Stimulated activated CD8-positive, alpha-beta memory T cell treated with anti-CD3 and anti-CD28 coated beads, Interleukin-4, amount 100 ng/mL, for 48 hours (primary cell): ENCODE measurements at regions not wholly inside any gene's neighbourhood (a gene's known extent, or its start where the extent isn't known, plus 50 kb on each side); places are given as distances from the start of the nearest gene placed in this dataset.
"Not testable (repeated sequence)": the region's sequence is repeated elsewhere in the genome, so short reads cannot be mapped to it uniquely, and the experiment has no call there.

Experiments
- DNase-seq: peaks from one replicate; pipeline ENCODE4 v3.0.0-alpha.2; 2020

- DNase-seq = peak; percentile 78
Measured at GRCh38 chr2:131673400-131674173, 145.9 kb downstream of the CCDC74A start.

GRCh38 chr2:131674174-131674507 is 146.5 kb downstream of the CCDC74A start:
- DNase-seq = no peak

DNA sequence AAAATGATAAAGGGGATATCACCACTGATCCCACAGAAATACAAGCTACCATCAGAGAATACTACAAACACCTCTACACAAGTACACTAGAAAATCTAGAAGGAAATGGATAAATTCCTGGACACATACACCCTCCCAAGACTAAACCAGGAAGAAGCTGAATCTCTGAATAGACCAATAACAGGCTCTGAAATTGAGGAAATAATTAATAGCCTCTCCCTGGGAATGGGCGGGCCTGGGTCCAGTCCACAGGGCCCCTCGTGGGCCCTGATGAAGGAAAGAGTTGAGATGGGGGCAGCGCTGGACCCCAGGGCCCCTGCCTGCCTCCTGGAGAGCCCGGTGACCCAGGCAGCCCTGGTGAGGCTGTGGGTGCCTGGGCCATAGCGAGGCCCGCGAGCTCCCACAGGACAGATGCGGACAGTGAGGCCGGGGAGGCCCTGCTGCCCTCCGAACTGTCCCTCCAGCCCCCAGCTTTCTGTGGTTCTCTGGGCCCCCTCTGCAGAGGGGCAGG is 154.0 kb downstream of the CCDC74A start:
- DNase-seq = not testable (repeated sequence)

DNA sequence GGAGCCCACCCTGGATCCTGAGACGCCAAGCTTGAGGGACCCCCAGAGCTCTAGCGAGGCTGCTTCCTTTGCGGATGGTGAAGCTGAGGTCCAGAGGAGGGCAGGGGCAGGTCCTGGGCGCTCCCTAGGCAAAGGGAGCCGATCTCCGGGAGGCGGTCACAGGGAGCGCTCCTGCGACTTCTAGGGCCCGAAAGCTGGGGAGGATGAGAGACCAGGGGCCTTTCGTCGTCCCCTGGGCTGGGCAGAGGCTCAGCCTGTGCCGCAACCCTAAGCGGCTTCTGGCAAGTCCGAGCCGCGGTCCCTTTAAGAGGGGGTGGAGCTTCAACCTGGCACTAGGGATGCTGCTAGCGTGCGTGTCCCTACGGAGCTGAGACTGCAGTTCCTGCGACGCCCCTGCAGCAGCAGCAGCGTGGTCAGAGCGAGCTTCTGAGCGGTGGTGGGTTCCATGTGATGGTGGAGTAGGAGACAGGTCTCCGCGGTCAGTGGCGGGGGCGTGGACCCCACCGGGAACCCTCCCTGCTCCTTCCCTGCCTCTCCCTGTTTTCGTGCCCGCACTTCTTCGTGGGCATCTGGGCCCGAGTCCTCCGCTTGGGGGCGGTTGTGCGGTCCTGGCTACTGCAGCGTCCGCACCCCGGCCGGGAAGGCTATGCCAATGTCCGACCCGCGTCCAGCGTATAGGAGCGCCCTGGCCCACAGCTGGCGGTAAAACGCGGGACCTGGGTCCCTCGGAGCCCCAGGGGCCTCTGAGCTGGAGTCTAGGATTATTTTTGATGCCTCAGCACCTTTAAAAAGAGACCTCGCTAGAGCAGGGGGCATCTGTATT is 154.6 kb downstream of the CCDC74A start:
- peak; percentile 84 for DNase-seq

DNA sequence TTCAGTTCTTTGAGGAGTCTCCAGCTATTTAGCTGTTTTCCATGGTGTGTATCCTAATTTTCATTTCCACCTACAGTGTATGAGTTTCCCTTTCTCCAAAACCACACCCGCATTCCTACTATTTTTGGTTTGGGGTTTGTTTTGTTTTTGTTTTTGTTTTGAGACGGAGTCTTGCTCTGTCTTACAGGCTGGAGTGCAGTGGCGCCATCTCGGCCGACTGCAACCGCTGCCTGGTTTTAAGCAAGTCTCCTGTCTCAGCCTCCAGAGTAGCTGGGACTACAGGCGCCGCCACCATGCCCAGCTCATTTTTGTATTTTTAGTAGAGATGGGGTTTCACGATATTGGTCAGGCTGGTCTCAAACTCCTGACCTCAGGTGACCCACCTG is 155.2 kb downstream of the CCDC74A start:
- peak; percentile 35 for DNase-seq

- not testable (repeated sequence) for DNase-seq
Measured at GRCh38 chr2:131684631-131685316, 157.1 kb downstream of the CCDC74A start.

DNA sequence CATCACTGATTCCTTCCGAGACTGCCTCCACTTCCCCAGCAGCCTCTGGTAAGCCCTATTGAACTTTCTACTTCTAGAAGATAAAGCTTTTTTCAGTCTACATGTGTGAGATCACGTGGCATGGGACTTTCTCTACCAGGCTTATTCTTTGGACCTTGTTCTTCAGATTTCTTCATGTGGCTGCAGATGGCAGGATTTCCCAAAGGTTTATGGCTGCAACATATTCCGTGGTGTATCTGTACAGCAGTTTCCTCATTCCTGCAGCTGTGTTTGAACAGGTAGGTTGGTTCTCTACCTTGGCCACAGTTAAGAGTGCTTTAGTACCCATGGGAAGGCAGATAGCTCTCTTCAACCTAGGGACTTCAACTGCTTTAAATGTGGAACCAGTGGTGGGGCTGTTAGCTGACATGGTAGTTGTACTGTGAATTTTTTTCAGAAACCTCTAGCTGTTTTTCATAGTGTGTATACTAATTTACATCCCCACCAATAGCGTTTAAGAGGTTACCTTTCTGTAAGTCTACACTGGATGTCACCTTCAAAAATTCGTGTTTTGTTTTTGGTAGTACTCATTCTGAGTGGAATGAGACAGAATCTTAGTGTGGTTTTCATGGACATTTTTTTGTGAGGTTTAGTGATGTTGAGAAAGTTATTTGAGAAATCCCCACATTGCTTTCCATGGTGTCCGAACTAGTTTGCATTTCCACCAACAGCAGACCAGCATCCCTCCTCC is 158.6 kb downstream of the CCDC74A start:
- not testable (repeated sequence) for DNase-seq

- DNase-seq = not testable (repeated sequence)
Measured at GRCh38 chr2:131686894-131687238, 159.2 kb downstream of the CCDC74A start.

DNA sequence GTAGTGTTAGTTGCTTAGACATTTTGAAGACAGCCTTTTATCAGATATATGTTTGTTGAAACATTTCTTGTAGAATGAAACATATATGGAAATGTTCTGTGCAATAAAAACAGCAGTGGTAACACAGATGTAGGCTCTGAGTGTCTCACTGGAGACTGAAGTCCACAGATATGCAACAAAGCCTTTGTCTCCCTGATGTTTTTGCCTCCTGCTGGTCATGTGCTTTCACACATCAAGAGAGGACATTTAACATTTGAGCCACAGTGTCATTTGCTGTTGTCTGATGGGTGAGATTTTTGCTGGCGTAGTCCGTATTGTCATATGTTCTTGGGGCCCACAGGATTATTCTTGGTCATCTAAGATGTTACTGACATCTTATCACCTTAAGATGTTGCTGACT is 161.4 kb downstream of the CCDC74A start:
- not testable (repeated sequence) for DNase-seq

DNA sequence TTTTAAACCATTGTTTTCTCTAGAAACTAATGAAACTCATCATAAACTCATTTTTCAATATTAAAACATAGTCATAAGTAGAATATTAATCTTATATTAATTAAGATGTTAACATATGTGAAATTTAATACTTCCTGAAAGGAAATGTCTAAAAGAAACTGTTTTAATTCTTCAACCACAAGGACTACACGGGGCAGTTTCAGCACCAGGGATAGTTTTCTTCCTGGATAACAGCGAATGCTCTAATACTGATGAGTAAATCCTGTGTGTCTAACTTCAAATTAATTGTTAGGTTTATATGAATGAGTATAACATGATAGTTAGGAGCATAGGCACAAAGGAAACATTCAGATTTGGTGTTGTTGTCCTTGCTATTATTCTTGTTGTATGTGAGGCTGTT is 183.6 kb downstream of the CCDC74A start:
- not testable (repeated sequence) for DNase-seq

- DNase-seq = not testable (repeated sequence)
Measured at GRCh38 chr2:131717907-131718306, 190.2 kb downstream of the CCDC74A start.

DNA sequence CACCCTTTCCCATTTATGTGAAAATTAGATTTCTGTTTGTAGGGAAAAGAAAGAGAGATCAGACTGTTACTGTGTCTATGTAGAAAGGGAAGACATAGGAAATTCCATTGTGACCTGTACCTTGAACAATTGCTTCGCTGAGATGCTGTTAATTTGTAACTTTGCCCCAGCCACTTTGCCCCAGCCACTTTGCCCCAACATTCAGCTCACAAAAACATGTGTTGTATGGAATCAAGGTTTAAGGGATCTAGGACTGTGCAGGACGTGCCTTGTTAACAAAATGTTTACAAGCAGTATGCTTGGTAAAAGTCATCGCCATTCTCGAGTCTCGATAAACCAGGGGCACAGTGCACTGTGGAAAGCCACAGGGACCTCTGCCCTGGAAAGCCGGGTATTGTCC is 193.5 kb downstream of the CCDC74A start:
- DNase-seq = not testable (repeated sequence)

DNA sequence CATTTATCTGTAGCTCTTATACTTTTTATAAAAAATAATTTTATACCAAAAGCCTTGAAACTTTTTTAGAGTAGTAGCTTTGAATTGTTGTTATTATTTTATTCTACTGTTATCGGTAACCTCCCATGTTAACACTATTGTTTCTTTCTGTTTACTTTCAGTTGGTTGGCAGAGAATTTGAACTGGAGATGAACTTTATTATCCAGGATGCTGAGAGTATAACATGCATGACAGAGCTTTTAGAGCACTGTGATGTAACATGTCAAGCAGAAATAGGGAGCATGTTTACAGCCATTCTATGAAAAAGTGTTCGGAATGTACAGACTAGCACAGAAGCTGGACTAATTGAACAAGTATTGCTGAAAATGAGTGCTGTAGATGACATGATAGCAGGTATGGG is 194.6 kb downstream of the CCDC74A start:
- not testable (repeated sequence) for DNase-seq

DNA sequence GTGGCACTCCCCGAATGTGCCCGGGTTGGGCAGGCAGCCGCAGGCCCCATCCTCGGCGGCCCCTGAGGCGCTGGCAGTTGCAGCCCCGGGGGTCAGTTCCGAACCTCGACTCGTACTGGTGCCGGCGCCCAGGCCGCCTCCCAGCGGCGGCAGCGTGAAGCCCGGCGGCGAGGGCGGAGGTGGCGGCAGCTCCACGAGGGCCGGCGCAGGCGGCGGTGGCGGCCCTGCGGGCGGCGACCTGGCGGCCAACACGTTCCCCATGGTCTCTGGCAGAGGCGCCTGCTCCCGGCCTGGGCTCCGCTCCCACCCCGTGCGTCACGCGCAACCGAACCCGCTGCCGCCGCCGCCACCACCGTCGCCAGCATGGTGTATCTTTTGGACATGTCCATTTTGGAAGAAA is 196.3 kb downstream of the CCDC74A start:
- DNase-seq = no peak

- not testable (repeated sequence) for DNase-seq
Measured at GRCh38 chr2:131728451-131728850, 200.8 kb downstream of the CCDC74A start.

DNA sequence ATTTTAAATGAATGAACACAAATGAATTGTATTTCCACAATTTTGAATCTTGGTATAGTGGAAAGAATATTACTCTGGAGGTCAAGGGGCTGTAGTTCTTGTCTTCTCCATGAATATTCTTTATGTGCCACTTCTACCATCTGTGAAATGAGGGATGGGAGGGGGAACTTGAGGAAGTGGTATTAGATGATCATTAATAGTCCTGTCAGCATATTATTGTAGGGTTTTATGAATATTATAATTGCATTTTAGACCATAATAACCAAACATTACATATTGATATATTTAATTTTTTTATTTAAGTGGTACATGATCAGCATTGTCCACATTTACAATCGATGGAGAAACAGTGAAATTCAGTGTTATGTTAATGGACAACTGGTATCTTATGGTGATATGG is 205.8 kb downstream of the CCDC74A start:
- DNase-seq = not testable (repeated sequence)

- DNase-seq = not testable (repeated sequence)
Measured at GRCh38 chr2:131736406-131736805, 208.7 kb downstream of the CCDC74A start.

- not testable (repeated sequence) for DNase-seq
Measured at GRCh38 chr2:131738533-131738932, 210.8 kb downstream of the CCDC74A start.

DNA sequence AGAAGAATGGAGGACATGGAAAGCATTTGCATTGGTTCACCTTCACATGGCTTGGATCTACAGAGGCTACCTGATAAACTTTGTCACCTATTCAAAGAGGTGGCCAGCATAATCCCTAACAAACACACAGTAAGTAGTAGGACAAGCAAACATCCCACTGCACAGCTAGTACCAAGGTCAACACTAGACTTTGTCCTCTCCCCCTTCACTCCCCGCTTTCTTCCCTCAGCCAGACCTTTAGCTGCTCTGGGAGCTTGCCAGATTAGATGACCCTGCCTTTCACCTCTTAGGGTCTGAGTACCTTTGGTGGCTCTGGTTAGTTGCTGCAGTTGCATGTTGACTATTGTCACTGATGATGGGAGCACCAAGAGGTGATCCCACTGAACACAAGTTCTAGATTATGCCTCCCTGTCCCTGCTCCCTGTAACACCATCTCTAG is 211.3 kb downstream of the CCDC74A start:
- DNase-seq = not testable (repeated sequence)

GRCh38 chr2:131753640-131754561 is 226.2 kb downstream of the CCDC74A start:
- DNase-seq = no peak

DNA sequence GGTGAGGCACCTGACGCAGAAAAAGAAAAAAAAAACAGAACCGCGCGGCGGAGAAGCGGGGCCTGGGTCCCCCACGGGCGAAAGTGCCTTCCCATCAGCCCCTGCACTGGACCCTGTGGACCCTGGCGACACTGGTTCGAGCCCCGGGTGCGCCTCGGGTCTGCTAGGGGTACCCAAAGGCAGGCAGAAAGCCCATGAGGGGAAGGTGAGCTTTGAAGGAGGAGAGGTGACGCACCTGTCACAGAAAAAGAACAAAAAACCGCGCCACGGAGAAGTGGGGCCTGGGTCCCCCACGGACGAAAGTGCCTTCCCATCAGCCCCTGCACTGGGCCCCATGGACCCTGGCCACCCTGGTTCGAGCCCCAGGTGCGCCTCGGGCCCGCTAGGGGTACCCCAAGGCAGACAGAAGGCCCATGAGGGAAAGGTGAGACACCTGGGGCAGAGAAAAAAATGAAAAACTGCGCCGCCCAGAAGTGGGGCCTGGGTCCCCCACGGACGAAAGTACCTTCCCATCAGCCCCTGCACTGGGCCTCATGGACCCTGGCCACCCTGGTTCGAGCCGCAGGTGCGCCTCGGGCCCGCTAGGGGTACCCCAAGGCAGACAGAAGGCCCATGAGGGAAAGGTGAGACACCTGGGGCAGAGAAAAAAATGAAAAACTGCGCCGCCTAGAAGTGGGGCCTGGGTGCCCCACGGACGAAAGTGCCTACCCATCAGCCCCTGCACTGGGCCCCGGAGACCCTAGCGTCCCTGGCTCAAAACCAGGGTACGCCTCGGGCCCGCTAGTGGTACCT is 227.4 kb downstream of the CCDC74A start:
- DNase-seq = no peak
